GM19238 (cell line): ENCODE measurements at regions not wholly inside any gene's neighbourhood (a gene's known extent, or its start where the extent isn't known, plus 50 kb on each side); places are given as distances from the start of the nearest gene placed in this dataset.

Experiments
- DNase-seq: peaks from one replicate; pipeline ENCODE4 v3.0.0; 2011; ENCODE audit warnings: low spot score; ENCODE audit not compliant: insufficient read length

DNA sequence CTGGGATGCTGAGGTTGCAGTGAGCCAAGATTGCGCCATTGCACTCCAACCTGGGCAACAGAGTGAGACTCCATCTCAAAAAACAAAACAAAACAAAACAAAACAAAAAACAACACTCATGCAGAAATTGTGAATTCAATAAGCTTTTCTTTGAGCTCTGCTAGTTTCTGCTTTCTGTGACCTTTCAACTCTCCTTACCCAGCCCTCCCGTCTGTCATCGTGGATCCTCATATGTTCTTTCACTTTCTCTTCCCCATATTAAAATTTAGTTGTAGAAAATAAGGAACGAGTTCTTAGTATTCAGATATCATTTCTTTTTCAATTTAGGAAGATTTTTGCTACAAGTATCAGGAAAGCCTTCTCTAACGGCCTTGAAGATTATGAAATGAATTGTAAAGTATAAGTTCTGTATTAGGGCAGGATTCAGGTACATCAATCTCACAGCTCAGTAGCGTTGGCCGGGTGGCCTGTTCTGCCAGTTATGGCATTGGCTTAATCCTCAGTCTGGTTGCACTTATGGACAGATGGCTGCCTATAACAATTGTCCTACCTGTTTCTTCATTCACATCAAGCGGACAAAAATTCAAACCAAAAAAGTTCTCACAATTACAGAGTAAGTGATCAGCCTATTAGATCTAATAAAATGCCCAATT lies 1167.0 kb downstream of the SORCS3 start:
- no peak for DNase-seq

DNA sequence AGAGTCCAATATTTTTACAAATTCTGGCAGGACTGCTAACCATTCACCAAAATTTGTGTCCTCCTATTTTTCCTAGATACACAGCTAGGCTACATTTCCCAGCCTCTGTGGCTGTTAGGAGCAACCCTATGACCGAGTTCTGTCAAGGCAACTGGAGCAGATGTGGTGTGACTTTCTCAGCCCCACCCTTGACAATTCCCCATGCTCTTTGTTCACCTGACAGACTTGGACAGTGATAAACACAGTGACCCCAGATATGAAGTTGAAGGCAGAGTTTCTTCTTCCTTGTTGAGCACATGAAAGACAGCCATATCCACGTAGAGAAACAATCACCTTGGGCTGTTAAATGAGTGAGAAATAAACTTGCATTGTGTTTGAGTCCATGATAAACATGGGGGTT lies 1162.1 kb downstream of the SORCS3 start:
- no peak for DNase-seq

DNA sequence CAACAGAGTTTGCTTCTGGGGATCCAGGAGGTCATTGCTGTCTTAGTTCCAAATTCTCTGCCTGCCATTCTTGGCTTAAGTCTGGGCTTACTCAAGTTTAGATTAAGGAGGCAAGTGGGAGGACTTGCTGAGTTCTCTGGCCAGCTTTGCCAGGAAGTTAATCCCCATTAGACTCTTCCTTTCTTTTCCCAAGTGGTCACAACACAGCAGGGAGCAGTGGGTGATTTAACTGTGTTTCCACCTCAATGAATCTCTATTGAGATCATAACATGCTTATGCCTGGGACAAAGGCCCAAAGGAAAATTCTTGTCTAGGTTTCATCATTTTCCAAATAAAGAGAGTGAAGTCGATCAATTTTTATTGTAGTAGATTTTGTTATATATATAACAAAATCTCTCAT lies 1159.6 kb downstream of the SORCS3 start:
- no peak for DNase-seq

DNA sequence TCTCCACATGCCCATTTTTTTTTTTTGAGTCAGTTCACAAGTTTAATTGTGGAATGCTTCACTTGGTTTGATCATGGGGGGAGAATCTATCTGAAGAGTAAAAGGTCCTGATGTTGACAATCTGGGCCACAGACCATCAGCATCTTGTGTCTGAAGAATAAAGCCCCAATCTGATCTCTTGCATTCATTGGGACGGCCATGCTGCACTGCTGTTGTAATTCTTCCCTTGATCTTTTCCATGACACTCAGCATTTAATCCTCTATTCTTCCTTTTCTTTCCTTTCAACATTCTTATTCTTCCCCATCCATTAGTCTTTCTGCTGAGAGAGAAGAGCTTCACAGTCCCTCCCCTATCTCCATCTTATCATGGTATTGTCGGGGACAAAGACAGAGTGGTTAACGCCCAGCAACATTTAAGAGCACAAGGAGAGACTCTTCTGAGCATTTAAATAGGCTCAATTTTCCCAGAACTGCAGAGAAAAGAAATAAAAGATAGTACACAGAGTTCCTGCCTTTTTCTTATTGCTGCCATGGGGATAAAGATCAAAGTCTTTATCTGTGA lies 1157.3 kb downstream of the SORCS3 start:
- no peak for DNase-seq

DNA sequence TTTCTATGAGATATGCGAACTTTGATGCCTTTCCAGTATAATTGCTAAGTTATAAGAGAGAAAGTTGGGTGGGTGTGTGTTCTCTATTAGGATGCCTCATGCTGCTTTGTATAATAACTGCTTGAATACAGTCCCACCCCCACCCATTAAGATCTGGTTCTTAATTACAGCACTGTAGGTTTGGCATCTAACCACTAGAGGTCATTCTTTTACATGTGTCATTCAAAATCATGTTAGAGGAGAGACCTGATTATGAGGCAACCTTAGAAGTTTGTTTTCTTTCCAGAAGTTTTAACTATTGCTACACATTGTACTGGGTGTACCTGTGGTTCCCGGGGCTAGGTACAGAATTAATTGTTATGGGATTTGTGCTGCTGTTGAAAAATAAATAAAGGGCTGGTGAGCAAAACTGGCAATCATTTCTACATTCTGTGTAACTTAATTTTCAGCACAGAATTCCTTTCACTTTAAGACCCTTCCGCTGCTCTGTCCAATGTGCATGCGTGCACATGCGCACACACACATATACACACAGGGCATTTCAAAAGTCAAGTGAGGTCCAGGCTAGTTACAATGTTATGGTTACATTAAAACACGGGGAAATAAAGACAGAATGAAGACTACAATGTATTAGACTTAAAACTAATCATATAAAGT lies 1156.3 kb downstream of the SORCS3 start:
- DNase-seq: no peak

DNA sequence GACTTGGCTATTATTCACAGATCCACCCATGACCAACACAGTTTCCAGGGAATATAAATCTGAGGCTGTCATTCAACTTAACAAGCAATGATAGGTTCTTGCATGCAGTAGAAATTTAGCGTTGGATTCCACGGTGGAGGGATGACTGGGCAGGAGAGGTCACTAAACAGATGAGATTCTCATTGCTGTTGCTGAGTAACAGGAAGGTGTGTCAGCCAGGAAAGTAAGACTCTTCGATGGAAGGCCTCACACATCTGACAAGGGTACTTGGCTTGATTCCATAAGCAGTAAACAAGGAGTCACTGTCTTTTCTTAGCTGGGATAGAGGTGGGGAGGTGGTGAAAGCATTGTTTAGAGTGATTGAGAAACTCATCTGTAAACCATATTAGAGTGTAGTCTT lies 1152.0 kb downstream of the SORCS3 start:
- DNase-seq: no peak

DNA sequence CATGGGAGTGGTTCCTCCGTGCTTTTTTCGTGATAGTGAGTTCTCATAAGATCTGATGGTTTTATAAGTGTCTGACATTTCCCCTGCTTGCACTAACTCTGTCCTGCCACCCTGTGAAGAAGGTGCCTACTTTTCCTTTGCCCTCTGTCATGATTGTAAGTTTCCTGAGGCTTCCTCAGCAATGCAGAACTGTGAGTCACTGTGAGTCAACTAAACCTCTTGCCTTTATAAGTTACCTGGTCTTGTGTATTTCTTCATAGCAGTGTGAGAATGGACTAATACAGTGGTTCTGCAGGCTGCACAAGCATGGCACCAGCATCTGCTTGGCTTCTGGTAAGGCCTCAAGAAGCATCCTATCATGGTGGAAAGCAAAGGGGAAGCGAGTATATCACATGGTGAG lies 1144.6 kb downstream of the SORCS3 start:
- DNase-seq: no peak

DNA sequence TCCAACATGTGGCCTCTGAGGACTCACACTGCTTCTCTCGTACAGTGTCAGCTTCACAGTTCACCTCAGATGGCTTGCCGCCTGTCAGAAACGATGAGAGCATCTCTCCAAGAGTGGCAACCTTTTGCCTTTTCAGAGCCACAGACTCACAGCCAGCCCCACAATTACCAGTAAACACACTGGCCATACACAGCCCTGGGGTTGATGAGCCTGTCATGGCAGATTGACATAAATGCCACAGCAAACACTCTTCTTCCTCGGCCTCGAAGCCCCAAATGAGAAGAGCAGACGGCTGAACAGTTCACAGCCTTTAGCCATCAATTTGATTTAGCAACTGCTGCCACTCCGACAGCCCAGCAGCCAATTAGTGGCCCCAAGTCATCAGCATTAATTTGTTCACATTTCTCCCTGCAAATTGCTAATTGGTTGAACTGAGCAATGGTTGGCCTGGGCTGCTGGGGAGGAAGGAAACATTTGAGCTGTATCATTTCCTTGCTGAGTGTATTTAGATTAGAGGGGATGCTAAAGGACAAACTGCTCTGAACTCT lies 1142.9 kb downstream of the SORCS3 start:
- DNase-seq: no peak

DNA sequence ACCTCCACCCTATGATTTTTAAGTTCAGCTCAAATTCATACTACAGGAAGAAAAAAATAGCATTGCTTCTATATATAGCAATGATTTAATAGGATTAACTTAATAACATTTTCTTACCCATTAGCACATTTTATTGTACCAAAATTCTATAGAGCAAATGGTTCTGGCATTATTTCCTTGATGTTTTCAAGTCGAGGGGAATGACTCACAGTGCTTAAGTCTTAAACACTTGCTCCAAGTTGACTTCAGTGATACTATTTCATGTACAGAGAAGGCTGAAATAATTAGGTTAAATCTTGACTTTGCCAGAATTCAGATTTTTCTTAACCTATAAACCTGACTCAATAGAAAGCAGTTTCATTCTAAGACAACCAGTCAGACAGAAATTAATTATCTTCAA lies 1133.8 kb downstream of the SORCS3 start:
- DNase-seq: no peak

DNA sequence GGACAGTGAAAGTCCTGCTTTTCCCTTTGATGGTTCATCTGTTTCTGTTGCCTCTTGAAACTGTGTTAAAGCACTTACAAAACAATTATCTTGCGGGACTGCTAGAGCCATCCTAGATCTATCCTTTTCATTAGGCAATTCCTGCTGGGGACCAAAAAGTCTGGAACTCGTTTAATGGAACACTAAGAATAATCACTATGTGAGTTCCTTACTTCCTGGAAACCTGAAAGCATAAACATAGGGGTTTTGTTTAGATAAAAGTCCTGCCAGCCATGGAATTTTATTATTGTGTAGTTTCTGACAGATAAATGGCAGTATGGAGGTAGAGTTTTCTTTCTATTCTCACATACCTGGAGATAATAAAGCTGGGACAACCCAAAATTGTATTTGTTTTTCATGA lies 1133.3 kb downstream of the SORCS3 start:
- DNase-seq: no peak

DNA sequence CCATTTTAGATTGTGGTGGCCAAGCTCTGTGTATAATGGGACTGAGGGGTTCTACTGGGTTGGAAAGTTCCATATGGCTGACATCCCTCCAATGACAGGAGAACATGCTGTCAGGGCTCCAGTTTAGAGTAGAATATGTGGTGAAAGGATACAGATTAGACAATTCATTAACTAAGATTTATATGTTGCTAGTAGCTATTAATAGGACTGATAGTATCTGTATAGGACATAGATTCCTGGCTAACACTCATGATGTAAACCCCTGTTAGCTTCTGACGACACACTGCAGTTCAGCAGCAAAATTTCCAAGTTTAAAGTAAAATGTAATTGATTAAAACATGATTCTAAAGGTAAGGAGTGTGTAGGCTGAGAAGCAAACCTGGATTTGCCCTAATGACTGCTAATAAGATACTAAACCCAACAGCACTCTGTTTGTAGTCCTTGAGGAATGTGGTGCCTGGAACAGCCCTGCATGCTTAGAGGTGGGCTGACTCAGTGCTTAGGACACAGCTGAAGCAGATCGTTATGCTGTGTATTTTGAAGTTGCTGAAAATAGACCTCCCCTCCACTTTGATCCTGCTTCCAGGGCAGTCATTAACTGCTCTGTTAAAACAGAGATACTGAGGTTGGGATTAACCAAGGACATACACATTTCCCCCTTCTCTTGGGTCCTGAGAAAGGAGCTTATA lies 1129.6 kb downstream of the SORCS3 start:
- no peak for DNase-seq

DNA sequence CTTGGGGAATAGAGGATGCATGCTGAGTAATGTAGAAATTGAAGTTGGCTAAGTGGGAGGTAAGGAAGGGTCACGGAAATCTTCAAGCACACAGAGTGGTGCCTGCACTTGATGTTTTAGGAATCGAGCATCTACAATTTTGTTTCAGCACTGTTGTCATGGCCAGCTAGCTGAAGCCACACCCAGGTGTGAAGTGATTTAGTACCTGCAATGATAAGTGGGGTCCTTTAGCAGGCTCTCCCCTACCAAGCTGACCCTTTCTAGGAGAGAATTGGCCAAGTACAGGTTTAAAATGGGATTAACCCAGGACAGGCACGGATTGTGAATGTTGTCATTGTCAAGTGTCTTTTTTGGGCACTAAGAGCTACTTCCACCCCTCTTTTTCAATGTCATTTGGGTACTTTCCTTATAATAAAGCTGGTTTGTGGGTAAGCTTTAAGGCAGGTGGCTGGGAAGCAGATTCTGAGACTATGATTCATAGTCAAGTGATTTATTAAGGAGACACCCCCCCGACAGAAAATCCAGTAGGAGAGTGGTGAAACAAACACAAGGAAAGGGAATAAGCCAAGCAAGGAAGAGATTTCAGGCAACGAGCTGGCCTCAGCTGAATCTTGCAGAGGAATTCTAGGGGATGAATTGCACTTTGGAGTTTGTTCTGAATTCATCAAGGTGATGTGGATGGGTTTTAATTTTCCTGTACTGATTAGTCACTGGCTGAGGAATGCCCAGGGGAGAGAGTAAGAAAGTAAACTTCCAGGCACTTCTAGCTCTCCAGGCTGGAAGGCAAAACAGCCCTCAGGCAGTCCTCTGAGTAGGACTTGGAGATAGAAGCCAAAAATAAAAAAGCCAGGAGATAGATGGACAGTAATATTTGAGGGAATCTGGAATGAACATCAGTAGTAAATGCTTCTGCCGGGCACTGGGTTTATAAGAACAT lies 1128.4 kb downstream of the SORCS3 start:
- DNase-seq: no peak

DNA sequence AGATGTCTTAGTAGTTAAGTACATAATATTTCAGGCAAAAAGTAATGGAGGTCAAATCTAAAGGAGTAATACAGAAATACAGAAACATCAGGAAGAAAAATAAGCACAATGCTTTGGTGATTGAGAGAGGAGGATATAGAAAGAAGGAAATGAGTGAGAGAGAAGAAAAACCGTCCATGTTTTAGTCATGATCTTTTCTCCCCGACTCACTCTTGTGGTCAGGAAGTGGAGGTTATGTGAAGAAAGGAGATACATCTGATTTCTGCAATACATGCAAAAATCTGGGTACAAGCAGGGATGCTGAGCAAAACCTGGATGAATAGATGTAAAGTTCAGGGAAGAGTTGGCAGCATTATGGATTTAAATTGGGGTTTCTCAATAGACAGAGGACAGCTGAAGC lies 1122.5 kb downstream of the SORCS3 start:
- no peak for DNase-seq

DNA sequence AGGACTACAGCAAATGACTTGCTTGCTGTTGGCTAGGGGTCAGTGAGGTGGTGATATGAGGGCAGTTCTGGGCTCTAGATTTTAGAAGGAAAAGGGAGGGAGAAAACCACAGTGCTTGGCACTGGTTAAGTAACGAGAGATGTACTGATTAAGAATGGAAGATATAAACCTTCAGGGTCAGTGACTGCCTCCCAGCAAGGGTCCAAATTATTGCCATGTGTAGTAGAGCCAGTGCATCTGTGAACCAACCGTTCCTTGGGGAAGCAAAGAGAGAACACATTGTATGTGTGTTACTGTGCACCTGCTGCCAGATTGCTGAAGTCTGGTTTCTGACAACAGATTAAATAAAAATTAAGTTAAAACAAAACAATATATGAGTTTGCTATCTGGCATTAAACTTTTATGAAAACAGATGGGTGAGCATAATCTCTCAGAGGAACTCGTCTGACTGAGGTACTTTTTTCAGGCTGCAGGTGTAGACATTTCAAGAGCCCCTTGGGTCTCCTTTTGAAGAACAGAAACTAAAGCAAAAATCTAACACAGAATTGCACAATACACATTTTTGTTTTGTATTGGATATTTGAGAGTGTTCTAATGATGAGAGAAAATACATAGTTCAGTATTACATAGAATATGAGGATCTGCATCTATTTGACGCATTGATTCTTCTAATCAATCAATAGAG lies 1120.6 kb downstream of the SORCS3 start:
- no peak for DNase-seq

DNA sequence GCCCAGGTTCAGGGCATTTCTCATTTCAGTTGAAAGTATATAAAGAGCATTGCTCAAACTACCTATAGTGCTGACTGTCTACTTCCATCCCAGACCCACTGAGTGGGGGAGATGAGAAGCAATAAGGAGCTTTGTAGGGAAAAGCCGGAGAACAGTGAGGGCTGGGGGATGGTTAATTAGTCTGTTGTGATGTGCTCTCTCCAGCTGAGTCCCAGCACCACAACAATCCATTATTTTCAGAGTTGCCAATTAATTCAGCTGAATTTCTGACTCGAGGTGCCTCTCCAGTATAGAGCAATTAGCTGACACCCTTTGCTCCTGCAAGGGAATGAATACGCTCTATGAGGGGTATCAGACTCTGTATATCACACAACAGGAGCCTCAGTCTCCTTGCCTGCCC lies 1118.6 kb downstream of the SORCS3 start:
- no peak for DNase-seq

DNA sequence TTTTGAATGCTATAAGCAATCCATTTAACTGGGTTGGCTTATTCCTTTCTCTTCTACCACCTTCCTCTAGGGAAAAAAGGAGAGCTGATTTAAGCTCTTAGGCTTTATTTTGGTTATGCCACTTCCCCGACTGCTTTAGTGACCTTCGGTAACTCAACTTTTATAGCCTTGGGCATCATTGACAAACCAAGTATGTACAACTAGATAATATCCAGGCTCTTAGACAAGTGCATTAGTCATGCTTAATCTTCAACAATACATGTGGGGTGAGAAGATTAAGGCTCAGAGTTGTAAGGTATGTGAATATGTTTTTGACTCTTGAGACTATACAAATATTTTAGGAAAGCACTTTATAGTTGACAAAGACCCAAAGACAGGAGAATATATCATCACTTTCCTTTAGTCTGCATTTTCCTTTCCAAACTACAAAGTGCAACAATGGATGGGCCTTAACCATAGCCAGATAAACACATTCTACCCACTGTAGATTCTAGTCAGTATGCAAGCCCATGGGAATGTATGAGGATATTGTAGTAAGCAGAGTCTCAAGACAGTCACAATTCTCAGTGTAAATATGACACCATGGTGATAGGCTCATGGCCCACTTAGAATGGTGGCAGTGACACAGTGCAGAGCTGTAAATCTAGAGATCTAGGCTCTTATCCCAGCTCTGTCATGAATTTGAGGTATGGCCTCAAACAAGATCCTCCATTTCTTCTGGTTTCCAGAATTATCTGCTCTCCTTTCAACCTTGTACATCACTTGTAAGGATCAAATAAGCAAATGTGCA lies 1117.3 kb downstream of the SORCS3 start:
- no peak for DNase-seq

DNA sequence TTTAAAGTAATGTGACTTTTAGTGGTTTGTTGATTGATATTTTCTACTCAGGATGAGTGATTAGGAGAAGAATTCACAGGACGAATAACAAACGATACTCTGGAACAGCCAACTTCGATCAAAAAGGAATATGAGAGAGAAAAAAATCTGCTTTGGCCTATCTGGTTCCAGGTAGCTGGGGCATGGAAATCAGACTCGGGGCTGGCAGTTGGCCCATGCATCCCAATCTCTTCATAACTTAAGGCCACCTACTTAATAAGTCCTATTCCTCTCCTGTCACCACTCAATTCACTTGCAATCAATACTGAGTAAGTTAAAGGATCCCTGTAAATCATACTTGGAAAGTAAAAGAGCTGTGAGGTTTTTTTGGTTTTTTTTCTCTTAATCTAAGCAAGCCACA lies 1116.2 kb downstream of the SORCS3 start:
- DNase-seq: no peak

DNA sequence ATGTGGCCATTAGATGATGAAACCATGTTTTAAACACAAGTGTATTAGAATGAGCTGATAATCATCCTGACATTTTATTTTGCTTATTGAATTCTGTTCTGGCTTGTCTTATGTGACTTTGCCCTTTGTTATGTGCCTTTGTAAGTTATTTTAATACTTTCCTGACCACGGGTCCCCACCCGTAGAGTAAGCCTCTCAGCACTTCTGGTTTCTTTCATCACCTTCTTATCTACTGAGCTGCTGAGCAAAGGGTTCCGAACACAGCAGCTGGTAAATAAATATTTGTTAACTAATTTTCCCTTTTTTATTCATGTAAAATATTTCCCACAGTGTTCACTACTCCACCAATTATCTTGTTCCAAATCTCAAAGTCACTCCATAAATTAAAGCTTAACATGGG lies 1115.3 kb downstream of the SORCS3 start:
- DNase-seq: no peak

DNA sequence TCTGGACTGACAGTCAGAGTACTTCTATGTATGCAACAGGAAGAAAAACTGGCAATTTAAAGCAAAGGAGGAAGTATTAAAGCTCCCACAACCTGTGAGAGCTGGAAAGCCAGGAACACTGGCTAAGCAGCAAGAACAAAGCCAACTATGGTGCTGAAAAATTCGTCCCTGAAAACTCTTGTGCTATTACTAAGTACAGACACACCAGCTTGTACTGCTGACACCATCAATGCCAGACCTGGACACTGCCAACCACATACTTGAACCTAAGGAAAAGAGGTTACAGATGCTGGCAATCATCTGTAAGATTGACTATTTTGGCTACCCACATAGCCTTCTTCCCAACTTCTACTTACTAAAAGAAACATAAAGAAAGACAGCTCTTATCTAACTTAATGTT lies 1110.6 kb downstream of the SORCS3 start:
- no peak for DNase-seq
